WTC11 (cell line): ENCODE measurements at regions not wholly inside any gene's neighbourhood (a gene's known extent, or its start where the extent isn't known, plus 50 kb on each side); places are given as distances from the start of the nearest gene placed in this dataset.

ENCODE experiments used
- ATAC-seq: fragments of 200-7000 bp; cut with Tn5 transposase; 2 replicates; pipeline ENCODE4 v1.10.0; 2021; ENCODE audit warnings: mild to moderate bottlenecking, moderate library complexity
- CTCF ChIA-PET: fragments of 300-600 bp; sonication (Branson Sonifier 250); formaldehyde crosslinking; loops from one replicate; lab custom pipeline; 2021; ENCODE audit warnings: antibody characterized with exemption; lab: Charles Lee
- POLR2A ChIA-PET: fragments of 350-600 bp; sonication (Branson Sonifier 250); formaldehyde crosslinking; loops from one replicate; lab custom pipeline; 2021; ENCODE audit warnings: antibody characterized with exemption; lab: Charles Lee
- DNase-seq: peaks from one replicate; pipeline ENCODE4 v3.0.0; 2021; ENCODE audit warnings: low spot score
- H3K27ac Mint-ChIP-seq: 2 replicates; pipeline ENCODE4 v1.8.0; 2021; ENCODE audit warnings: mixed read lengths
- H3K27me3 Mint-ChIP-seq: 2 replicates; pipeline ENCODE4 v1.8.0; 2021; ENCODE audit warnings: low read depth, mild to moderate bottlenecking, moderate library complexity, mixed read lengths
- H3K36me3 Mint-ChIP-seq: 2 replicates; pipeline ENCODE4 v1.8.0; 2021; ENCODE audit warnings: mixed read lengths
- H3K4me1 Mint-ChIP-seq: 2 replicates; pipeline ENCODE4 v1.8.0; 2022; ENCODE audit warnings: mixed read lengths
- H3K4me3 Mint-ChIP-seq: 2 replicates; pipeline ENCODE4 v1.8.0; 2021; ENCODE audit warnings: mild to moderate bottlenecking, moderate library complexity, mixed read lengths
- H3K9me3 Mint-ChIP-seq: 2 replicates; pipeline ENCODE4 v1.8.0; 2021; ENCODE audit warnings: mixed read lengths
- ATF2 ChIP-seq: sonication (generic); formaldehyde crosslinking; IDR thresholded peaks from 2 replicates; pipeline ENCODE4 v1.8.1; 2022; ENCODE audit warnings: low read depth, missing genetic modification reagents, borderline replicate concordance
- CTCF ChIP-seq: fragments of 200-600 bp; IDR thresholded peaks from 2 replicates; pipeline ENCODE4 v1.8.0; 2022; ENCODE audit warnings: antibody characterized with exemption
- FOXJ3 ChIP-seq: sonication (generic); formaldehyde crosslinking; IDR thresholded peaks from 2 replicates; pipeline ENCODE4 v1.9.0; 2021; ENCODE audit warnings: missing genetic modification reagents, mild to moderate bottlenecking, borderline replicate concordance
- FOXP1 ChIP-seq: sonication (generic); formaldehyde crosslinking; IDR thresholded peaks from 2 replicates; pipeline ENCODE4 v1.8.0; 2022; ENCODE audit warnings: missing genetic modification reagents, mild to moderate bottlenecking, moderate library complexity, borderline replicate concordance
- MXD4 ChIP-seq: fragments of 250-450 bp; sonication (Bioruptor Pico); IDR thresholded peaks from 2 replicates; pipeline ENCODE4 v1.8.0; 2021; ENCODE audit warnings: mild to moderate bottlenecking, moderate library complexity, borderline replicate concordance
- MYBL2 ChIP-seq: sonication (generic); formaldehyde crosslinking; IDR thresholded peaks from 2 replicates; pipeline ENCODE4 v1.8.1; 2023; ENCODE audit warnings: mild to moderate bottlenecking, moderate library complexity, missing genetic modification reagents
- PRDM15 ChIP-seq: sonication (generic); formaldehyde crosslinking; IDR thresholded peaks from 2 replicates; pipeline ENCODE4 v1.8.0; 2022; ENCODE audit warnings: missing genetic modification reagents
- PRRX2 ChIP-seq: fragments of 250-450 bp; sonication (Bioruptor Pico); IDR thresholded peaks from 2 replicates; pipeline ENCODE4 v1.8.0; 2021; ENCODE audit warnings: mild to moderate bottlenecking
- TEAD1 ChIP-seq: sonication (generic); formaldehyde crosslinking; IDR thresholded peaks from 2 replicates; pipeline ENCODE4 v1.8.0; 2022; ENCODE audit warnings: mild to moderate bottlenecking, missing genetic modification reagents
- ZBTB21 ChIP-seq: sonication (generic); formaldehyde crosslinking; IDR thresholded peaks from 2 replicates; pipeline ENCODE4 v1.8.1; 2023; ENCODE audit warnings: mild to moderate bottlenecking, missing genetic modification reagents, borderline replicate concordance
- ZNF121 ChIP-seq: sonication (generic); formaldehyde crosslinking; IDR thresholded peaks from 2 replicates; pipeline ENCODE4 v1.8.0; 2023; ENCODE audit warnings: missing genetic modification reagents
- ZNF425 ChIP-seq: fragments of 250-450 bp; sonication (Bioruptor Pico); conservative IDR thresholded peaks from 2 replicates; pipeline ENCODE4 v1.9.0; 2021; ENCODE audit warnings: mild to moderate bottlenecking
- ZNF512 ChIP-seq: sonication (generic); formaldehyde crosslinking; IDR thresholded peaks from 2 replicates; pipeline ENCODE4 v1.8.1; 2022; ENCODE audit warnings: missing genetic modification reagents, borderline replicate concordance
- ZSCAN18 ChIP-seq: fragments of 250-450 bp; sonication (Bioruptor Pico); IDR thresholded peaks from 2 replicates; pipeline ENCODE4 v2.1.2; 2022; ENCODE audit warnings: mild to moderate bottlenecking, moderate library complexity
- TF ChIP-seq, protein P1 (sequence below): sonication (generic); formaldehyde crosslinking; IDR thresholded peaks from 2 replicates; pipeline ENCODE4 v1.8.0; 2023; ENCODE audit warnings: mild to moderate bottlenecking, missing genetic modification reagents
- TF ChIP-seq, protein P2 (sequence below): sonication (generic); formaldehyde crosslinking; IDR thresholded peaks from 2 replicates; pipeline ENCODE4 v1.8.1; 2023; ENCODE audit warnings: mild to moderate bottlenecking, missing genetic modification reagents, borderline replicate concordance

DNA sequence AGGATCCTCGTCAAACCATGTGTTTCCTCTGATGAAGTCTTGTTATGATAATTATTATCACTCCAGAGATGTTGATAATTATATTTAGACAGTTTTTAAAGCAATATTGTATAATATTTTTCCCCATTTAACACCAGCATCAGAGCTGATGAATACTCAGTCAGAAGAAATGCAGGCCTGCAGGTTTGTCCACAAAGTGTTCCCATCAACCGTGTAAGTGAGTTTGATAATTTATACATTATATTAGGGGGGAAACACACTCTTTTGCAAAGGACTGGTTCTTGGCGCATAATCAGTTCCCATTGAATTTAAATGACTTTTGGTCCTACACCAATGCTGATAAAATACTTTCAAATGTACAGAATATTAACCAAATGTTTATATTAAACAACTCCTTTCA lies 454.8 kb downstream of the TOX3 start (continued):
- no peak for TF ChIP-seq ZSCAN18
- TF ChIP-seq PRRX2 (CRISPR knock-in tag), result no peak
- TF ChIP-seq MXD4 (CRISPR knock-in tag), result no peak

- ATAC-seq (no peak), DNase-seq (no peak)
- TF ChIP-seq ZNF121 (CRISPR knock-in tag) (no peak), FOXP1 (CRISPR knock-in tag) (no peak), ZNF425 (CRISPR knock-in tag) (no peak), ATF2 (CRISPR knock-in tag) (no peak), MYBL2 (CRISPR knock-in tag) (no peak), ZNF512 (CRISPR knock-in tag) (no peak), PRDM15 (CRISPR knock-in tag) (no peak), CTCF (no peak), TEAD1 (CRISPR knock-in tag) (no peak), ZBTB21 (CRISPR knock-in tag) (no peak), FOXJ3 (CRISPR knock-in tag) (no peak)
- TF ChIP-seq, protein P1, sequence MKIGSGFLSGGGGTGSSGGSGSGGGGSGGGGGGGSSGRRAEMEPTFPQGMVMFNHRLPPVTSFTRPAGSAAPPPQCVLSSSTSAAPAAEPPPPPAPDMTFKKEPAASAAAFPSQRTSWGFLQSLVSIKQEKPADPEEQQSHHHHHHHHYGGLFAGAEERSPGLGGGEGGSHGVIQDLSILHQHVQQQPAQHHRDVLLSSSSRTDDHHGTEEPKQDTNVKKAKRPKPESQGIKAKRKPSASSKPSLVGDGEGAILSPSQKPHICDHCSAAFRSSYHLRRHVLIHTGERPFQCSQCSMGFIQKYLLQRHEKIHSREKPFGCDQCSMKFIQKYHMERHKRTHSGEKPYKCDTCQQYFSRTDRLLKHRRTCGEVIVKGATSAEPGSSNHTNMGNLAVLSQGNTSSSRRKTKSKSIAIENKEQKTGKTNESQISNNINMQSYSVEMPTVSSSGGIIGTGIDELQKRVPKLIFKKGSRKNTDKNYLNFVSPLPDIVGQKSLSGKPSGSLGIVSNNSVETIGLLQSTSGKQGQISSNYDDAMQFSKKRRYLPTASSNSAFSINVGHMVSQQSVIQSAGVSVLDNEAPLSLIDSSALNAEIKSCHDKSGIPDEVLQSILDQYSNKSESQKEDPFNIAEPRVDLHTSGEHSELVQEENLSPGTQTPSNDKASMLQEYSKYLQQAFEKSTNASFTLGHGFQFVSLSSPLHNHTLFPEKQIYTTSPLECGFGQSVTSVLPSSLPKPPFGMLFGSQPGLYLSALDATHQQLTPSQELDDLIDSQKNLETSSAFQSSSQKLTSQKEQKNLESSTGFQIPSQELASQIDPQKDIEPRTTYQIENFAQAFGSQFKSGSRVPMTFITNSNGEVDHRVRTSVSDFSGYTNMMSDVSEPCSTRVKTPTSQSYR, result no peak
- TF ChIP-seq, protein P2, sequence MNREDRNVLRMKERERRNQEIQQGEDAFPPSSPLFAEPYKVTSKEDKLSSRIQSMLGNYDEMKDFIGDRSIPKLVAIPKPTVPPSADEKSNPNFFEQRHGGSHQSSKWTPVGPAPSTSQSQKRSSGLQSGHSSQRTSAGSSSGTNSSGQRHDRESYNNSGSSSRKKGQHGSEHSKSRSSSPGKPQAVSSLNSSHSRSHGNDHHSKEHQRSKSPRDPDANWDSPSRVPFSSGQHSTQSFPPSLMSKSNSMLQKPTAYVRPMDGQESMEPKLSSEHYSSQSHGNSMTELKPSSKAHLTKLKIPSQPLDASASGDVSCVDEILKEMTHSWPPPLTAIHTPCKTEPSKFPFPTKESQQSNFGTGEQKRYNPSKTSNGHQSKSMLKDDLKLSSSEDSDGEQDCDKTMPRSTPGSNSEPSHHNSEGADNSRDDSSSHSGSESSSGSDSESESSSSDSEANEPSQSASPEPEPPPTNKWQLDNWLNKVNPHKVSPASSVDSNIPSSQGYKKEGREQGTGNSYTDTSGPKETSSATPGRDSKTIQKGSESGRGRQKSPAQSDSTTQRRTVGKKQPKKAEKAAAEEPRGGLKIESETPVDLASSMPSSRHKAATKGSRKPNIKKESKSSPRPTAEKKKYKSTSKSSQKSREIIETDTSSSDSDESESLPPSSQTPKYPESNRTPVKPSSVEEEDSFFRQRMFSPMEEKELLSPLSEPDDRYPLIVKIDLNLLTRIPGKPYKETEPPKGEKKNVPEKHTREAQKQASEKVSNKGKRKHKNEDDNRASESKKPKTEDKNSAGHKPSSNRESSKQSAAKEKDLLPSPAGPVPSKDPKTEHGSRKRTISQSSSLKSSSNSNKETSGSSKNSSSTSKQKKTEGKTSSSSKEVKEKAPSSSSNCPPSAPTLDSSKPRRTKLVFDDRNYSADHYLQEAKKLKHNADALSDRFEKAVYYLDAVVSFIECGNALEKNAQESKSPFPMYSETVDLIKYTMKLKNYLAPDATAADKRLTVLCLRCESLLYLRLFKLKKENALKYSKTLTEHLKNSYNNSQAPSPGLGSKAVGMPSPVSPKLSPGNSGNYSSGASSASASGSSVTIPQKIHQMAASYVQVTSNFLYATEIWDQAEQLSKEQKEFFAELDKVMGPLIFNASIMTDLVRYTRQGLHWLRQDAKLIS (CRISPR knock-in tag), result no peak
These were observed 456.9 kb downstream of the TOX3 start for GRCh38 chr16:52090080-52090479.

More at GRCh38 chr16:52090080-52090479, 456.9 kb downstream of the TOX3 start:
- Mint-ChIP-seq H3K9me3 (0 out of 2 replicates have a peak, but pooled peaks cover 4% of the 10 kb centered on the region), H3K4me1 (no peaks in the 10 kb centered on the region), H3K36me3 (no peaks in the 10 kb centered on the region), H3K27me3 (no peaks in the 10 kb centered on the region), H3K27ac (no peak overlapping the region), H3K4me3 (no peak overlapping the region)
- ChIA-PET CTCF (no interaction called here), POLR2A (no interaction called here)
